Pancreas (tissue), 10 donors: ENCODE measurements at regions not wholly inside any gene's neighbourhood (a gene's known extent, or its start where the extent isn't known, plus 50 kb on each side); places are given as distances from the start of the nearest gene placed in this dataset.

Experiments
- ATAC-seq, 4 donors: fragments of 200-7000 bp; cut with Tn5 transposase; one replicate each; pipeline versions ENCODE4 v1.8.0 to v1.9.1; 2020; ENCODE audit warnings: mild to moderate bottlenecking in 4 of 4, moderate library complexity in 4 of 4
- DNase-seq, 6 donors: peaks; one replicate each; pipeline ENCODE4 v3.0.0-alpha.2; 2020
- FAIRE-seq: peaks from 2 replicates; lab custom pipeline; 2012; peaks lifted over from hg19 to GRCh38; lab: Jason Lieb, UNC
- H3K27ac ChIP-seq, 4 donors: fragments of 200-600 bp; sonication (generic); 1 replicate in 3 of 4; 2 replicates in 1 of 4; pipeline versions ENCODE4 v1.5.0 to v1.8.0; 2020
- H3K27me3 ChIP-seq, 4 donors: fragments of 200-600 bp; one replicate each; pipeline ENCODE4 v1.8.0; 2021
- H3K36me3 ChIP-seq, 3 donors: fragments of 200-600 bp; sonication (generic) in 1 of 3; one replicate each; pipeline versions ENCODE4 v1.5.0 to v1.8.0; 2020 to 2021
- H3K4me1 ChIP-seq, 3 donors: fragments of 200-600 bp; one replicate each; pipeline ENCODE4 v1.8.0; 2021
- H3K4me3 ChIP-seq, 4 donors: fragments of 200-600 bp; sonication (generic) in 2 of 4; one replicate each; pipeline versions ENCODE4 v1.5.0 to v1.8.0; 2020 to 2021
- H3K9me3 ChIP-seq, 4 donors: fragments of 200-600 bp; one replicate each; pipeline ENCODE4 v1.8.0; 2021
- WGBS, 2 donors: extraction: QIAGEN DNeasy Blood & Tissue Kit; methylation state at CpG; one replicate each; pipeline ENCODE4 v1.1.7; 2013; 5-methylcytosine and 5-hydroxymethylcytosine counted together
- intact Hi-C, 3 donors: fragments of 100-400 bp; cut with DNase I; formaldehyde crosslinking; loops; one replicate each; pipeline versions ENCODE4 v1.11.1 to v1.14.2; 2022
- TF ChIP-seq, protein P1 (sequence below), 4 donors: fragments of 200-600 bp; sonication (generic) in 3 of 4; IDR thresholded peaks; one replicate each; pipeline versions ENCODE4 v1.5.0 to v1.8.0; 2021; ENCODE audit warnings: antibody characterized with exemption in 4 of 4
- donor health status: healthy with polysubstance abuse.
- donor health status: DM: no; HTN: no; CAD: no; lungs with moderate emphysema.
- donor health status: DM: no; HTN: no; CAD: no.
- donor health status: control.
- donor health status: control.
- donor health status: Bipolar disorder and iron deficiency.
- donor health status: DM: yes; HTN: yes; CAD: no.
- donor health status: DM: no; HTN: no; CAD: no.
- donor health status: DM: no; HTN: no; CAD: no.
- donor health status: DM: yes; HTN: yes; CAD: no.

DNA sequence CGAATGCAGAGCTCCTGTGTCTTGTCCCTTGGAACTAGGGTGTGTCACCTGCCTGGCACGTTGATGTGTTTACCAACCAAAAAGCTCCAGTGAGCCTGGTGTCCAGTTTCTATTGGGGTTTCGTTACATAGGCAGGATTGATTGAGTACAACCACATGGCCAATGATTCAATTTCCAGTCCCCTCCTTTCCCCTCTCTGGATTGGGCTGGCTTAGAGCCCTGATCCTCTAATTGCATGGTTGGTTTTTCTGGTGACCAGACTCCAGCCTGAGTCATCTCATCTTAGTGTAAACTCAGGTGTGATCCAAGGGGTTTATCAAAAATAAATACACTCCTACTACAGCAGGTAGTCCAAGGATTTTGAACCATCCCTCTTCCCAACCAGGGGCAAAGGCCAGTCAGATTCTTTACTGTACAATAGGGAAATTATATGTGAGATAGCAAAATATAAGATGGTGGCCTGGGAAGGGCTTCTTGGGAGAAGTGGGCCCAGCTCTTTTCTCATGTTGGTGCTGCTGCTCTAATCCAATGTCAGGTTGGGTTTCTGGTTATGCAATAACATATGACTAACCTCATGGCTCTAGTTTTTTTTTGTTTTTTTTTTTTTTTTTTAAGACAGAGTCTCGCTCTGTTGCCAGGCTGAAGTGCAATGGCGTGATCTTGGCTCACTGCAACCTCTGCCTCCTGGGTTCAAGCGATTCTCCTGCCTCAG, 64.7 kb upstream of the MGAT5 start:
- DNase-seq (peak in 4 of 6 donors; percentile 54 to 87 (median 78)), FAIRE-seq (no peak), ATAC-seq (peak; percentile 90 to 93 (median 92))
- 30 to 39% methylated on average over 5 to 6 of the region's 6 CpGs for WGBS, 2 donors
- H3K4me3 ChIP-seq = no peak overlapping the region
- H3K27ac ChIP-seq = peak overlapping the region in 3 of 4 donors; percentile 57 to 84 (median 77)
- no peaks in the 10 kb centered on the region for H3K36me3 ChIP-seq
- H3K9me3 ChIP-seq = no peaks in the 10 kb centered on the region
- intact Hi-C loops = no loop called here
- peaks cover 5 to 24% (median 11%) of the 10 kb centered on the region in 3 donors for H3K4me1 ChIP-seq
- TF ChIP-seq, protein P1, sequence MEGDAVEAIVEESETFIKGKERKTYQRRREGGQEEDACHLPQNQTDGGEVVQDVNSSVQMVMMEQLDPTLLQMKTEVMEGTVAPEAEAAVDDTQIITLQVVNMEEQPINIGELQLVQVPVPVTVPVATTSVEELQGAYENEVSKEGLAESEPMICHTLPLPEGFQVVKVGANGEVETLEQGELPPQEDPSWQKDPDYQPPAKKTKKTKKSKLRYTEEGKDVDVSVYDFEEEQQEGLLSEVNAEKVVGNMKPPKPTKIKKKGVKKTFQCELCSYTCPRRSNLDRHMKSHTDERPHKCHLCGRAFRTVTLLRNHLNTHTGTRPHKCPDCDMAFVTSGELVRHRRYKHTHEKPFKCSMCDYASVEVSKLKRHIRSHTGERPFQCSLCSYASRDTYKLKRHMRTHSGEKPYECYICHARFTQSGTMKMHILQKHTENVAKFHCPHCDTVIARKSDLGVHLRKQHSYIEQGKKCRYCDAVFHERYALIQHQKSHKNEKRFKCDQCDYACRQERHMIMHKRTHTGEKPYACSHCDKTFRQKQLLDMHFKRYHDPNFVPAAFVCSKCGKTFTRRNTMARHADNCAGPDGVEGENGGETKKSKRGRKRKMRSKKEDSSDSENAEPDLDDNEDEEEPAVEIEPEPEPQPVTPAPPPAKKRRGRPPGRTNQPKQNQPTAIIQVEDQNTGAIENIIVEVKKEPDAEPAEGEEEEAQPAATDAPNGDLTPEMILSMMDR (IDR thresholded peaks at IDR 0.05) = no peak
- no peaks in the 10 kb centered on the region for H3K27me3 ChIP-seq

DNA sequence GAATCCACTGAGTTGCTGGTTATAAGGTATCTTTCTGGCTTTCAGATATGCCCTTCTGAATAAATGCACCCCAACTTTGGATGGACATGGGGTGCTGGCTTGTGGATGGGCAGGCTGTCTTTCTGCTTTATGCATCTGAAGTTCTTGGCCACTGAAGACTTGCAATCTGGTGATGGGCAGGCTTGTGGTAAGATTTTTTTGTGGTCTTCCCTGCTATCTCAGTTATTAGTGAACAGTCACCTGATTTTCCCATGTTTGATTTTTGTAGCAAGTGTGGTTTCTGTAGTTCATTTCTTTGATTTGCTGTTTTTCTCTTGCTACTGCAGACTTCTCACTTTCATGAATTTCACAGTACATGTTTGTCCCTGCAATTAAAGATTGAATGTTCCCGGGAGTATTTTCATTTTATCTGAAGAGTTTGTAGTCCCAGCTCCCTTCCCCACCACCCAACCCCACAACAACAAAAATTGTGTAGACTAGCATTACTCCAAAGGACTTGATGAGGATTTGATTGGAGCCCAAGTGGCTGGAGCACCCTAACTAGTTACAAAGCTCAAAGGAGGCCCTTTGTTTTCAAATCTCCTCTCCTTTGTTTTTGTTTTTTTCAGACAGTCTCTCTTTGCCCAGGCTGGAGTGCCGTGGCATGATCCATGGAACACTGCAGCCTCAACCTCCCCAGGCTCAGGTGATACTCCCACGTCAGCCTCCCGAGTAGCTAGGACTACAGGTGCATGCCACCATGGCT, 63.6 kb upstream of the MGAT5 start:
- Histone ChIP-seq H3K4me1 (peaks cover 10 to 33% (median 12%) of the 10 kb centered on the region in 3 donors), H3K9me3 (no peaks in the 10 kb centered on the region), H3K4me3 (no peak overlapping the region), H3K27me3 (no peaks in the 10 kb centered on the region), H3K36me3 (no peaks in the 10 kb centered on the region), H3K27ac (peak overlapping the region in 3 of 4 donors; percentile 57 to 84 (median 77))
- FAIRE-seq (no peak), DNase-seq (no peak), ATAC-seq (no peak)
- intact Hi-C loops = no loop called here
- TF ChIP-seq, protein P1 (IDR thresholded peaks at IDR 0.05) = no peak
- WGBS, 2 donors = 76 to 80% methylated on average over 4 of the region's 4 CpGs

DNA sequence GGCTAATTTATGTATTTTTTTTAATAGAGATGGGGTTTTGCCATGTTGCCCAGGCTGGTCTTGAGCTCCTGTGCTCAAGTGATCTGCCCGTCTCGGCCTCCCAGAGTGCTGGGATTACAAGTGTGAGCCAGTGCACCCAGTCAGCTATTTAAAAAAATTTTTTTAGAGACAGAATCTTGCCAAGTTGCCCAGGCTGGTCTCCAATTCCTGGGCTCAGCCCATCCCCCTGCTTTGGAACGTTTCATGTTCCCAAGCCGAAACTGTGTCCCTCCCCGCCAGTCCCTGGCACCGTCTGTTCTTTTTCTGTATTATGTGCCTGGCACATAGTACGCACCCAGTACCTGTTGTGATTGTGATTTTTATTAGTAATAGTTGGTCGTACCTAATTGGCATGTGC, 63.1 kb upstream of the MGAT5 start:
- FAIRE-seq = no peak
- WGBS, 2 donors = 72 to 81% methylated on average over 8 of the region's 8 CpGs

DNA sequence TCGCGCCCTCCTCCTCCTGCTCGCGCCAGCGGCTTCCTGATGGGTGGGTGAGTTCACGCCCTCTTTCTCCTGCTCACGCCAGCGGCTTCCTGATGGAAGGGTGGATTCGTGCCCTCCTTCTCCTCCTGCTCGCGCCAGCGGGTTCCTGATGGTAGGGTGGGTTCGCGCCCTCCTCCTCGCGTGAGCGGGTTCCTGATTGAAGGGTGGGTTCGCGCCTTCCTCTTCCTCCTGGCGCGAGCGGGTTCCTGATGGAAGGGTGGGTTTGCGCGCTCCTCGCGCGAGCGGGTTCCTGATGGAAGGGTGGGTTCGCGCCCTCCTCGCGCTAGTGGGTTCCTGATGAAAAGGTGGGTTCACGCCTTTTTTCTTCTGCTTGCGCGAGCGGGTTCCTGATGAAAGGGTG, 62.0 kb upstream of the MGAT5 start:
- DNase-seq = no peak
- 99% methylated on average over 36 of the region's 36 CpGs for WGBS, 2 donors
- no peak overlapping the region for H3K27ac ChIP-seq
- H3K9me3 ChIP-seq = no peaks in the 10 kb centered on the region
- no peak for ATAC-seq
- TF ChIP-seq, protein P1 (IDR thresholded peaks at IDR 0.05) = no peak
- no peak for FAIRE-seq
- no peaks in the 10 kb centered on the region for H3K27me3 ChIP-seq
- intact Hi-C loops = no loop called here
- peaks cover 10 to 43% (median 20%) of the 10 kb centered on the region in 3 donors for H3K4me1 ChIP-seq
- no peaks in the 10 kb centered on the region for H3K36me3 ChIP-seq
- H3K4me3 ChIP-seq = no peak overlapping the region

More for the DNA sequence above, 63.1 kb upstream of the MGAT5 start:
- no peaks in the 10 kb centered on the region for H3K9me3 ChIP-seq
- no peak for DNase-seq
- H3K4me3 ChIP-seq = no peak overlapping the region
- intact Hi-C loops = no loop called here
- TF ChIP-seq, protein P1 (IDR thresholded peaks at IDR 0.05) = no peak
- peaks cover 10 to 39% (median 15%) of the 10 kb centered on the region in 3 donors for H3K4me1 ChIP-seq
- H3K27me3 ChIP-seq = no peaks in the 10 kb centered on the region
- no peak for ATAC-seq
- no peaks in the 10 kb centered on the region for H3K36me3 ChIP-seq
- no peak overlapping the region for H3K27ac ChIP-seq
